ENCODE measurements at regions not wholly inside any gene's neighbourhood (a gene's known extent, or its start where the extent isn't known, plus 50 kb on each side); places are given as distances from the start of the nearest gene placed in this dataset.

GRCh38 chr5:39578887-39579497 is 154.2 kb upstream of the DAB2 start:
- Histone ChIP-seq H2AK5ac (ENCODE audit: low read length) (no peak overlapping the region), H3K9ac (ENCODE audit: low read length) (no peak overlapping the region), H3K36me3 (ENCODE audit: control insufficient read depth, insufficient read depth, low read length) (no peaks in the 10 kb centered on the region), H3K18ac (ENCODE audit: low read length) (no peak overlapping the region), H4K8ac (ENCODE audit: low read depth, low read length) (no peak overlapping the region), H3K4ac (ENCODE audit: low read depth, low read length) (no peak overlapping the region), H3K27me3 (ENCODE audit: insufficient read depth, low read length, poor library complexity) (no peaks in the 10 kb centered on the region), H3K4me3 (ENCODE audit: low read length) (no peak overlapping the region), H3K4me1 (ENCODE audit: control insufficient read depth, low read depth, low read length) (no peaks in the 10 kb centered on the region), H3K79me2 (ENCODE audit: control insufficient read depth, insufficient read depth, low read length) (no peaks in the 10 kb centered on the region), H3K23ac (ENCODE audit: low read length) (no peak overlapping the region), H3K27ac (ENCODE audit: low read depth, low read length) (no peak overlapping the region), H2BK5ac (ENCODE audit: low read length) (no peak overlapping the region), H3K56ac (ENCODE audit: low read length) (no peak overlapping the region), H2BK15ac (replicated peaks; ENCODE audit: low read depth) (no peak overlapping the region), H4K5ac (ENCODE audit: low read length) (no peak overlapping the region), H3K4me2 (ENCODE audit: low read length) (no peak overlapping the region), H3K79me1 (ENCODE audit: low read length) (no peaks in the 10 kb centered on the region), H2BK120ac (ENCODE audit: low read depth, low read length) (no peak overlapping the region)
- DNase-seq: no peak
- WGBS (ENCODE audit: extremely low coverage, insufficient coverage, low lambda C conversion rate): no CpG with 5 or more reads among the region's 2 CpGs

- Histone ChIP-seq H3K9ac (ENCODE audit: low read length) (no peak overlapping the region), H3K4me3 (ENCODE audit: low read length) (no peak overlapping the region), H2BK120ac (ENCODE audit: low read depth, low read length) (no peak overlapping the region), H2AK5ac (ENCODE audit: low read length) (no peak overlapping the region), H3K56ac (ENCODE audit: low read length) (no peak overlapping the region), H3K79me2 (ENCODE audit: control insufficient read depth, insufficient read depth, low read length) (no peaks in the 10 kb centered on the region), H3K36me3 (ENCODE audit: control insufficient read depth, insufficient read depth, low read length) (no peaks in the 10 kb centered on the region), H3K23ac (ENCODE audit: low read length) (no peak overlapping the region), H3K4ac (ENCODE audit: low read depth, low read length) (no peak overlapping the region), H3K18ac (ENCODE audit: low read length) (no peak overlapping the region), H3K4me2 (ENCODE audit: low read length) (no peak overlapping the region), H4K8ac (ENCODE audit: low read depth, low read length) (no peak overlapping the region), H3K79me1 (ENCODE audit: low read length) (no peaks in the 10 kb centered on the region), H3K27me3 (ENCODE audit: insufficient read depth, low read length, poor library complexity) (no peaks in the 10 kb centered on the region), H3K27ac (ENCODE audit: low read depth, low read length) (no peak overlapping the region), H2BK5ac (ENCODE audit: low read length) (no peak overlapping the region), H3K4me1 (ENCODE audit: control insufficient read depth, low read depth, low read length) (no peaks in the 10 kb centered on the region), H2BK15ac (replicated peaks; ENCODE audit: low read depth) (no peak overlapping the region), H4K5ac (ENCODE audit: low read length) (no peak overlapping the region)
- no peak for DNase-seq
- WGBS (ENCODE audit: extremely low coverage, insufficient coverage, low lambda C conversion rate): no CpG with 5 or more reads among the region's 2 CpGs
Observed at GRCh38 chr5:39577529-39577928, 152.7 kb upstream of the DAB2 start.

GRCh38 chr5:39570403-39571027 is 145.7 kb upstream of the DAB2 start:
- H2AK5ac ChIP-seq (ENCODE audit: low read length): no peak overlapping the region
- H3K4me2 ChIP-seq (ENCODE audit: low read length): no peak overlapping the region
- H3K27me3 ChIP-seq (ENCODE audit: insufficient read depth, low read length, poor library complexity): no peaks in the 10 kb centered on the region
- no peak overlapping the region for H2BK120ac ChIP-seq (ENCODE audit: low read depth, low read length)
- DNase-seq: peak; percentile 37
- H3K4ac ChIP-seq (ENCODE audit: low read depth, low read length): no peak overlapping the region
- H4K8ac ChIP-seq (ENCODE audit: low read depth, low read length): no peak overlapping the region
- H3K79me1 ChIP-seq (ENCODE audit: low read length): no peaks in the 10 kb centered on the region
- H3K18ac ChIP-seq (ENCODE audit: low read length): no peak overlapping the region
- WGBS (ENCODE audit: extremely low coverage, insufficient coverage, low lambda C conversion rate): no CpG with 5 or more reads among the region's 4 CpGs
- H4K5ac ChIP-seq (ENCODE audit: low read length): no peak overlapping the region
- no peaks in the 10 kb centered on the region for H3K36me3 ChIP-seq (ENCODE audit: control insufficient read depth, insufficient read depth, low read length)
- H3K9ac ChIP-seq (ENCODE audit: low read length): no peak overlapping the region
- H3K4me1 ChIP-seq (ENCODE audit: control insufficient read depth, low read depth, low read length): no peaks in the 10 kb centered on the region
- H3K23ac ChIP-seq (ENCODE audit: low read length): no peak overlapping the region
- no peaks in the 10 kb centered on the region for H3K79me2 ChIP-seq (ENCODE audit: control insufficient read depth, insufficient read depth, low read length)
- H3K4me3 ChIP-seq (ENCODE audit: low read length): no peak overlapping the region
- H3K27ac ChIP-seq (ENCODE audit: low read depth, low read length): no peak overlapping the region
- no peak overlapping the region for H2BK15ac ChIP-seq (replicated peaks; ENCODE audit: low read depth)
- H2BK5ac ChIP-seq (ENCODE audit: low read length): no peak overlapping the region
- no peak overlapping the region for H3K56ac ChIP-seq (ENCODE audit: low read length)

GRCh38 chr5:39569857-39570256 is 145.1 kb upstream of the DAB2 start:
- H2BK120ac ChIP-seq (ENCODE audit: low read depth, low read length): no peak overlapping the region
- H3K18ac ChIP-seq (ENCODE audit: low read length): no peak overlapping the region
- H3K27ac ChIP-seq (ENCODE audit: low read depth, low read length): no peak overlapping the region

GRCh38 chr5:39566891-39567290 is 142.1 kb upstream of the DAB2 start:
- Histone ChIP-seq H3K56ac (ENCODE audit: low read length) (no peak overlapping the region), H3K27me3 (ENCODE audit: insufficient read depth, low read length, poor library complexity) (no peaks in the 10 kb centered on the region), H2AK5ac (ENCODE audit: low read length) (no peak overlapping the region), H4K5ac (ENCODE audit: low read length) (no peak overlapping the region), H3K9ac (ENCODE audit: low read length) (no peak overlapping the region), H3K18ac (ENCODE audit: low read length) (no peak overlapping the region), H3K4me2 (ENCODE audit: low read length) (no peak overlapping the region), H4K8ac (ENCODE audit: low read depth, low read length) (no peak overlapping the region), H3K4me3 (ENCODE audit: low read length) (no peak overlapping the region), H3K36me3 (ENCODE audit: control insufficient read depth, insufficient read depth, low read length) (no peaks in the 10 kb centered on the region), H3K4me1 (ENCODE audit: control insufficient read depth, low read depth, low read length) (no peaks in the 10 kb centered on the region), H2BK120ac (ENCODE audit: low read depth, low read length) (no peak overlapping the region), H3K27ac (ENCODE audit: low read depth, low read length) (no peak overlapping the region), H2BK15ac (replicated peaks; ENCODE audit: low read depth) (no peak overlapping the region), H2BK5ac (ENCODE audit: low read length) (no peak overlapping the region), H3K79me1 (ENCODE audit: low read length) (no peaks in the 10 kb centered on the region), H3K79me2 (ENCODE audit: control insufficient read depth, insufficient read depth, low read length) (no peaks in the 10 kb centered on the region), H3K23ac (ENCODE audit: low read length) (no peak overlapping the region), H3K4ac (ENCODE audit: low read depth, low read length) (no peak overlapping the region)
- DNase-seq: no peak

More at GRCh38 chr5:39569857-39570256, 145.1 kb upstream of the DAB2 start:
- Histone ChIP-seq H2AK5ac (ENCODE audit: low read length) (no peak overlapping the region), H3K4me3 (ENCODE audit: low read length) (no peak overlapping the region), H4K8ac (ENCODE audit: low read depth, low read length) (no peak overlapping the region), H3K4me2 (ENCODE audit: low read length) (no peak overlapping the region), H3K56ac (ENCODE audit: low read length) (no peak overlapping the region), H4K5ac (ENCODE audit: low read length) (no peak overlapping the region), H3K4me1 (ENCODE audit: control insufficient read depth, low read depth, low read length) (no peaks in the 10 kb centered on the region), H3K4ac (ENCODE audit: low read depth, low read length) (no peak overlapping the region), H3K9ac (ENCODE audit: low read length) (no peak overlapping the region), H2BK5ac (ENCODE audit: low read length) (no peak overlapping the region), H3K27me3 (ENCODE audit: insufficient read depth, low read length, poor library complexity) (no peaks in the 10 kb centered on the region), H3K23ac (ENCODE audit: low read length) (no peak overlapping the region), H2BK15ac (replicated peaks; ENCODE audit: low read depth) (no peak overlapping the region), H3K79me2 (ENCODE audit: control insufficient read depth, insufficient read depth, low read length) (no peaks in the 10 kb centered on the region), H3K36me3 (ENCODE audit: control insufficient read depth, insufficient read depth, low read length) (no peaks in the 10 kb centered on the region), H3K79me1 (ENCODE audit: low read length) (no peaks in the 10 kb centered on the region)
- no peak for DNase-seq
- WGBS (ENCODE audit: extremely low coverage, insufficient coverage, low lambda C conversion rate): no CpG with 5 or more reads among the region's 3 CpGs

GRCh38 chr5:39566029-39566428 is 141.2 kb upstream of the DAB2 start:
- no CpG with 5 or more reads among the region's 3 CpGs for WGBS (ENCODE audit: extremely low coverage, insufficient coverage, low lambda C conversion rate)
- no peaks in the 10 kb centered on the region for H3K4me1 ChIP-seq (ENCODE audit: control insufficient read depth, low read depth, low read length)

More at GRCh38 chr5:39566029-39566428, 141.2 kb upstream of the DAB2 start:
- H3K79me1 ChIP-seq (ENCODE audit: low read length): no peaks in the 10 kb centered on the region
- H3K27me3 ChIP-seq (ENCODE audit: insufficient read depth, low read length, poor library complexity): no peaks in the 10 kb centered on the region
- no peak overlapping the region for H3K18ac ChIP-seq (ENCODE audit: low read length)
- H2BK15ac ChIP-seq (replicated peaks; ENCODE audit: low read depth): no peak overlapping the region
- H3K27ac ChIP-seq (ENCODE audit: low read depth, low read length): no peak overlapping the region
- no peak overlapping the region for H4K8ac ChIP-seq (ENCODE audit: low read depth, low read length)
- H4K5ac ChIP-seq (ENCODE audit: low read length): no peak overlapping the region
- no peak overlapping the region for H3K9ac ChIP-seq (ENCODE audit: low read length)
- H3K4me3 ChIP-seq (ENCODE audit: low read length): no peak overlapping the region
- no peaks in the 10 kb centered on the region for H3K36me3 ChIP-seq (ENCODE audit: control insufficient read depth, insufficient read depth, low read length)
- H2BK120ac ChIP-seq (ENCODE audit: low read depth, low read length): no peak overlapping the region
- H3K23ac ChIP-seq (ENCODE audit: low read length): no peak overlapping the region
- H2AK5ac ChIP-seq (ENCODE audit: low read length): no peak overlapping the region
- no peak overlapping the region for H3K4ac ChIP-seq (ENCODE audit: low read depth, low read length)
- H3K4me2 ChIP-seq (ENCODE audit: low read length): no peak overlapping the region
- no peaks in the 10 kb centered on the region for H3K79me2 ChIP-seq (ENCODE audit: control insufficient read depth, insufficient read depth, low read length)
- DNase-seq: no peak
- H2BK5ac ChIP-seq (ENCODE audit: low read length): no peak overlapping the region
- no peak overlapping the region for H3K56ac ChIP-seq (ENCODE audit: low read length)
